IPS-15b (cell line): ENCODE measurements at regions not wholly inside any gene's neighbourhood (a gene's known extent, or its start where the extent isn't known, plus 50 kb on each side); places are given as distances from the start of the nearest gene placed in this dataset.

Experiments
- H3K27me3 ChIP-seq: one replicate; pipeline ENCODE4 v1.6.1; 2013; ENCODE audit warnings: low read length; ENCODE audit not compliant: control insufficient read depth, insufficient read depth
- H3K36me3 ChIP-seq: one replicate; pipeline ENCODE4 v1.6.1; 2013; ENCODE audit warnings: low read length; ENCODE audit not compliant: control insufficient read depth, insufficient read depth
- H3K4me1 ChIP-seq: one replicate; pipeline ENCODE4 v1.6.1; 2013; ENCODE audit warnings: mild to moderate bottlenecking, low read length; ENCODE audit not compliant: control insufficient read depth, insufficient read depth
- H3K4me3 ChIP-seq: one replicate; pipeline ENCODE4 v1.5.1; 2013; ENCODE audit warnings: low read depth, low read length
- H3K9ac ChIP-seq: one replicate; pipeline ENCODE4 v1.6.1; 2013; ENCODE audit warnings: low read depth, mild to moderate bottlenecking, low read length
- H3K9me3 ChIP-seq: one replicate; pipeline ENCODE4 v1.6.1; 2013; ENCODE audit warnings: mild to moderate bottlenecking, low read length; ENCODE audit not compliant: control insufficient read depth, insufficient read depth

GRCh38 chr7:86592185-86592584, 51.5 kb upstream of the GRM3 start:
- H3K36me3 ChIP-seq: no peaks in the 10 kb centered on the region
- H3K4me3 ChIP-seq: no peak overlapping the region
- no peak overlapping the region for H3K9ac ChIP-seq
- H3K27me3 ChIP-seq: no peaks in the 10 kb centered on the region
- no peaks in the 10 kb centered on the region for H3K9me3 ChIP-seq
- no peaks in the 10 kb centered on the region for H3K4me1 ChIP-seq

DNA sequence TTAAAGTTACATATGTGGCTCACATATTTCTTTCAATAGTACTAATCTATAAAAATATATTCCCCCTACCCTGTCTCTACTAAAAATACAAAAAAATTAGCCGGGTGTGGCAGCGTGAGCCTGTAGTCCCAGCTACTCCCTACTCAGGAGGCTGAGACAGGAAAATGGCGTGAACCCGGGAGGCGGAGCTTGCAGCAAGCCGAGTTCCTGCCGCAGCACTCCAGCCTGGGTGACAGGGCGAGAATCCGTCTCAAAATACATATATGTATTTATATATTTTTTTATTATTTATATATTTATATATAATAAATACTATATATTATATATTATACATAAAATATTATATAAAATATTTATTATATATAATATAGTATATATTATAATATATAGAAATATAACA, 69.7 kb upstream of the GRM3 start:
- no peaks in the 10 kb centered on the region for H3K36me3 ChIP-seq
- H3K27me3 ChIP-seq: no peaks in the 10 kb centered on the region
- H3K9ac ChIP-seq: no peak overlapping the region
- no peaks in the 10 kb centered on the region for H3K9me3 ChIP-seq
- no peaks in the 10 kb centered on the region for H3K4me1 ChIP-seq
- H3K4me3 ChIP-seq: no peak overlapping the region

- no peaks in the 10 kb centered on the region for H3K36me3 ChIP-seq
- H3K9ac ChIP-seq: no peak overlapping the region
- H3K4me3 ChIP-seq: no peak overlapping the region
- H3K4me1 ChIP-seq: no peaks in the 10 kb centered on the region
- no peaks in the 10 kb centered on the region for H3K27me3 ChIP-seq
- no peaks in the 10 kb centered on the region for H3K9me3 ChIP-seq
Observed at GRCh38 chr7:86558680-86559501, 84.8 kb upstream of the GRM3 start.

DNA sequence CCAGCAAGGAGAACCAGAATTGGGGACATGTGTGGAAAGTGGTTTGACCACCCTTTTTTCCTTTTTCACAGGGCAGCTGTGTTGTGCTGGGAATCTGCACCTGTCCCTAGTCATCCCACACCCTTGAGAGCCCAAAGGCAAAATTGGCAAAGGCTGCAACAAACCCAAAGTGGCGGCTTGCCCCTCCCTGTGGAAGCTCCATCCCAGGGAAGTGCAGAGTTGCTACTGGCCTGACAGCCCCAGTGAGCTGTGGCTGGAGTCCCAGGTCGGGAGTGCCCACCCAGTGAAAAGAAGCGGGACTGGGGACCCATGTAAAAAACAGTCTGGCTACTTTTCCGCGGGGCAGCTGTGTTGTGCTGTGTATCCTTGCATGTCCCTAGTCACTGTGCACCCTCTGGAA, 109.1 kb upstream of the GRM3 start:
- H3K36me3 ChIP-seq: no peaks in the 10 kb centered on the region
- no peaks in the 10 kb centered on the region for H3K9me3 ChIP-seq
- H3K9ac ChIP-seq: no peak overlapping the region
- H3K27me3 ChIP-seq: no peaks in the 10 kb centered on the region
- H3K4me3 ChIP-seq: no peak overlapping the region
- H3K4me1 ChIP-seq: no peaks in the 10 kb centered on the region

DNA sequence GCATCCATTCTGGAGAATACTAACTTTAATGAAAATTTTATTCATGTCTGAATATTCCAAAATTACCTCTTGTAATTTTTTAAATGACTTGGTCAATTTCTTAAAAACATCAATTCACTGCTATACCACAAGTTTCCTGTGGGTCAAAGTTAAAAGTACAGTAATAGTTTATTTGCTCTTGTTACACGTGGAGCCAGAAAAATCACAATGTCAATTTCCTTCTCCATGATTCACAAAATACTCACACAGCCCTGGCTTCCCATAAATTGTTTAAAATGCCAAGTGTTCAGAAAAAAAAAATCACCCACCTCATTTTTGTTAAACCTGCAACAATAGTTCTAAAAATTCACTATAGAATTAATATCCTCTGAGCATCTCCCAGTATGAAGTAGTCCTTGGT, 139.5 kb upstream of the GRM3 start:
- H3K9ac ChIP-seq: no peak overlapping the region
- no peaks in the 10 kb centered on the region for H3K27me3 ChIP-seq
- H3K4me3 ChIP-seq: no peak overlapping the region
- no peaks in the 10 kb centered on the region for H3K4me1 ChIP-seq
- H3K36me3 ChIP-seq: no peaks in the 10 kb centered on the region
- H3K9me3 ChIP-seq: no peaks in the 10 kb centered on the region

DNA sequence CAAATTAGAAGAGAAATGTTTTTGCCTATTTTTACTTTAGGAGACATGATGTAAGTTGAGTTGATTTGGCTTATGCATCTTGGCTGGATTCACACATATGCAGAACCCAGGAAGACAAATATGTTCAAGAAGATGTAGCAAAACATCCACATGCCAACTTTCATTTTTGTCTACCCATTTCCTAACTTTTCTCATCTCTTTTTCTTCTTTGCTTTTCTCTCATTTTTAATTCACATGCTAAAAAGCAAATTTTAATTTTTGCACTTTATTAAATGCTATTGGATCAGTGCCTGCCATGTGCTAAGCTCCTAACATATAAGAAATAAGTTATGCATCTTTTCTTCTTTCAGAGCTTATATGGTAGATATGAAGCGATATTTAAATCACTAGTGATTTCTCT, 143.7 kb upstream of the GRM3 start:
- no peaks in the 10 kb centered on the region for H3K9me3 ChIP-seq

GRCh38 chr7:86485827-86486226, 157.9 kb upstream of the GRM3 start:
- H3K4me1 ChIP-seq: no peaks in the 10 kb centered on the region
- no peaks in the 10 kb centered on the region for H3K27me3 ChIP-seq
- H3K9me3 ChIP-seq: no peaks in the 10 kb centered on the region
- H3K4me3 ChIP-seq: no peak overlapping the region
- H3K36me3 ChIP-seq: no peaks in the 10 kb centered on the region
- no peak overlapping the region for H3K9ac ChIP-seq

More for the DNA sequence above, 143.7 kb upstream of the GRM3 start:
- no peak overlapping the region for H3K9ac ChIP-seq
- H3K36me3 ChIP-seq: no peaks in the 10 kb centered on the region
- no peak overlapping the region for H3K4me3 ChIP-seq
- no peaks in the 10 kb centered on the region for H3K27me3 ChIP-seq
- no peaks in the 10 kb centered on the region for H3K4me1 ChIP-seq

DNA sequence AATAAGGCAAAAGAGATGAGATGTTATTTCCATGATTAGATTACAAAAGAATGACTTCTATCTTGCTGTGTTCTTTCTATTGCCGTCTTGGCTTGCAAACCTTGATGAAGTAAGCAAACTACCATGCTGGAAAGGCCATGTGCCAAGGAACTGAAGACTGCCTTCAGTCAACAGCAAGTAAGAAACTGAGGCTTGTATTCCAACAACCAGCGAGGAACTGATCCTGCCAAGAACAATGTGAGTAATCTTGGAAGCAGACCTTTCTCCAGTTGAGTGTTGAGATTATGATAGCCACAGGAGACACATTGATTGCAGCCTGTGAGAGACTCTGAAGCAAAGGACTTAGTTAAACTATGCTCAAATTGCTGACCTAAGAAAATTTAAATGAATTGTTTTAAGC, 164.6 kb upstream of the GRM3 start:
- Histone ChIP-seq H3K27me3 (no peaks in the 10 kb centered on the region), H3K4me1 (no peaks in the 10 kb centered on the region), H3K36me3 (no peaks in the 10 kb centered on the region), H3K4me3 (no peak overlapping the region), H3K9me3 (no peaks in the 10 kb centered on the region), H3K9ac (no peak overlapping the region)

DNA sequence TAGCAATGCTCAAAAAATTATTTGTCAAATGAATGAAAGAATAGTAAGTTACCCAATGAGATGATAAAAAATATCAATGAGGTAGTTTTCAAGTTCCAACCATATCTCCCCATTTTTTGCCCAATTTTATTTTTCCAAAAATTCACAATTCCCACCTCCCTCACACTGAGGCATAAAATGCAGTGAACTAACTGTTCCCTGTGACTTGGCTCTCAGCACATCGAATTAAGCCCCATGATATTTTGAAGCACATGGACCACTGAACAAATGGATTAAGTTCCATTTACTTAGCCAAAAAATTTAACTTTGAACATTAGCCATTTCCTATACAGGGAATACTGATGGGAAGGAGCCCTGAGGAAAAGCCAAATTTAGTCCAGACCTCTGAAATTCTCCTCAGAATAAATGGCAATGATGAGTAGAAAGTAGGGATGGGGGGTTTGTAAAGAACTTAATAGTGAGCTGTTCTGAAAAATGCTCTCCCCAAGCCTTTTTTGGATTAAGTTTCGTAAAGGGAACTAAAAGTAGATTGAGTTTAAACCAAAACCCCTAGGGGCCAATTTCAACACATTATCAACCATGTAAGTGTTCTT, 166.3 kb upstream of the GRM3 start:
- no peaks in the 10 kb centered on the region for H3K9me3 ChIP-seq
- H3K9ac ChIP-seq: no peak overlapping the region
- H3K4me1 ChIP-seq: no peaks in the 10 kb centered on the region
- no peaks in the 10 kb centered on the region for H3K27me3 ChIP-seq
- no peak overlapping the region for H3K4me3 ChIP-seq
- no peaks in the 10 kb centered on the region for H3K36me3 ChIP-seq

GRCh38 chr7:86470763-86471162, 172.9 kb upstream of the GRM3 start:
- H3K4me3 ChIP-seq: no peak overlapping the region
- H3K9ac ChIP-seq: no peak overlapping the region
- H3K36me3 ChIP-seq: no peaks in the 10 kb centered on the region
- no peaks in the 10 kb centered on the region for H3K9me3 ChIP-seq
- H3K4me1 ChIP-seq: no peaks in the 10 kb centered on the region
- no peaks in the 10 kb centered on the region for H3K27me3 ChIP-seq

DNA sequence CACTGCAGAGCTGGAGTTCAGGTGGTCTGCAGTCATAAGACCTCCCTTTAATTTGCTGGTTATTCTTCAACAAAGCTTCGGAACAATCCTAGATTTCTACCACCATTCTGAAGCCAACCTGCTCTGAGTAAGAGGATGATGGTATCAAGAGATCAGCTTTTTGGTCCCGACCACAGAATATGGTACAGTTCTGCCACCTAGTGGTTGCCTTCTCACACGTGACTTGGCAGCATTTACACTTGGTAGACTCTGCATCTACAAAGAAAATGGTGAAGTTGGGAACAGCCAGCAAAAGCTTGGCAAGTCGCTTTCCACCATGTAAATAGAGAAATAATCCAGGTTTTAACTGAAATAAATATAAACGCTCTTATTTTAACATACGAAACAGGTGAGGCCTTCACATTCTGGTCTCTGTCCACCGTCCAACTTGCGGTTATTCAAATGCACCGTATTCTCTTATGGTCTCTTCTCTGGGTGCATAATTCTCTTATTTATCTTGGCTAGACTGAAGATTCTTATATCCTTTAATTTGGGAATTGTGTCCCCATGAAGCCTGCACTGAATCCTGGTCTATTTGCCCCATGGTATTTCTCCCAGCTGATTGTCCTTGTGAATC, 173.9 kb upstream of the GRM3 start:
- Histone ChIP-seq H3K4me1 (no peaks in the 10 kb centered on the region), H3K36me3 (no peaks in the 10 kb centered on the region), H3K4me3 (no peak overlapping the region), H3K27me3 (no peaks in the 10 kb centered on the region), H3K9ac (no peak overlapping the region), H3K9me3 (no peaks in the 10 kb centered on the region)

DNA sequence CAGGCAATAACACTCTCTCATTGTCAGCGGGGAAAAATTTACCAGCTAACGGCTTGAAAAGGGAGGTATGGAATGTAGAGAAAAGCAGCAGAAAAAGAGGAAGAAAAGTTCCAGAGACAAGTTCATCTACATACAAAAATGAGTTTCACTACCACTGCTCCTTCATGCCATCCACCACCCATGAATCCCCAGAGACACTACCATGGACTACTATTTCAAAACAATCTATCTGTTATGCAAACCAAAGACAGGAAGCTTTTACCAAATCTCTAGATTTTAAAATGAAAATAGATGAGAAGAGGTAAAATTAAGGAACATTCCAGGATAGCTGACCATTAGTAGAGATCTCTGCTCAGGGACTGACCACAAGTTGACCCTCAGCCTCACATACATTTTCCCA, 189.0 kb upstream of the GRM3 start:
- Histone ChIP-seq H3K27me3 (no peaks in the 10 kb centered on the region), H3K4me1 (peaks cover 15% of the 10 kb centered on the region), H3K9ac (no peak overlapping the region)

More for the DNA sequence above, 189.0 kb upstream of the GRM3 start:
- Histone ChIP-seq H3K4me3 (no peak overlapping the region), H3K9me3 (no peaks in the 10 kb centered on the region), H3K36me3 (no peaks in the 10 kb centered on the region)
